Epithelial cell of prostate (primary cell): ENCODE measurements at regions not wholly inside any gene's neighbourhood (a gene's known extent, or its start where the extent isn't known, plus 50 kb on each side); places are given as distances from the start of the nearest gene placed in this dataset.
A peak's percentile ranks its signal among the peaks of the same experiment; 100 is the strongest.

Experiments
- DNase-seq: peaks from one replicate; pipeline ENCODE4 v3.0.0-alpha.2; 2011; ENCODE audit warnings: low read depth, low spot score
- H3K27ac ChIP-seq: fragments of 450-650 bp; 2 replicates; pipeline ENCODE4 v1.5.1; 2017; ENCODE audit warnings: mild to moderate bottlenecking

GRCh38 chr6:91480402-91480801, 893.5 kb upstream of the MAP3K7 start:
- DNase-seq = no peak
- no peak overlapping the region for H3K27ac ChIP-seq

GRCh38 chr6:91477688-91478087, 890.8 kb upstream of the MAP3K7 start:
- H3K27ac ChIP-seq = no peak overlapping the region
- no peak for DNase-seq

GRCh38 chr6:91476000-91476399, 889.1 kb upstream of the MAP3K7 start:
- DNase-seq = peak; percentile 8
- H3K27ac ChIP-seq = no peak overlapping the region

GRCh38 chr6:91465393-91465792, 878.5 kb upstream of the MAP3K7 start:
- H3K27ac ChIP-seq = no peak overlapping the region
- DNase-seq = no peak

- H3K27ac ChIP-seq = no peak overlapping the region
- DNase-seq = no peak
Observed at GRCh38 chr6:91464718-91465117, 877.8 kb upstream of the MAP3K7 start.

GRCh38 chr6:91464201-91464600, 877.3 kb upstream of the MAP3K7 start:
- no peak for DNase-seq
- H3K27ac ChIP-seq = no peak overlapping the region

- no peak for DNase-seq
- H3K27ac ChIP-seq = no peak overlapping the region
Observed at GRCh38 chr6:91462241-91462640, 875.4 kb upstream of the MAP3K7 start.

GRCh38 chr6:91453224-91453878, 866.5 kb upstream of the MAP3K7 start:
- DNase-seq = no peak
- H3K27ac ChIP-seq = no peak overlapping the region

- no peak for DNase-seq
- no peak overlapping the region for H3K27ac ChIP-seq
Observed at GRCh38 chr6:91449539-91449938, 862.7 kb upstream of the MAP3K7 start.

GRCh38 chr6:91447530-91448254, 860.8 kb upstream of the MAP3K7 start:
- no peak overlapping the region for H3K27ac ChIP-seq
- DNase-seq = no peak

GRCh38 chr6:91447081-91447480, 860.2 kb upstream of the MAP3K7 start:
- H3K27ac ChIP-seq = no peak overlapping the region
- DNase-seq = no peak

GRCh38 chr6:91443405-91443804, 856.5 kb upstream of the MAP3K7 start:
- DNase-seq = no peak

GRCh38 chr6:91442342-91442741, 855.5 kb upstream of the MAP3K7 start:
- H3K27ac ChIP-seq = no peak overlapping the region
- no peak for DNase-seq

More at GRCh38 chr6:91443405-91443804, 856.5 kb upstream of the MAP3K7 start:
- H3K27ac ChIP-seq = no peak overlapping the region

GRCh38 chr6:91438570-91438969, 851.7 kb upstream of the MAP3K7 start:
- DNase-seq = no peak
- no peak overlapping the region for H3K27ac ChIP-seq

- H3K27ac ChIP-seq = no peak overlapping the region
- DNase-seq = no peak
Observed at GRCh38 chr6:91437315-91437729, 850.5 kb upstream of the MAP3K7 start.

- DNase-seq = no peak
- H3K27ac ChIP-seq = no peak overlapping the region
Observed at GRCh38 chr6:91436448-91436847, 849.6 kb upstream of the MAP3K7 start.

GRCh38 chr6:91435630-91436029, 848.8 kb upstream of the MAP3K7 start:
- H3K27ac ChIP-seq = no peak overlapping the region
- DNase-seq = no peak

GRCh38 chr6:91434576-91434975, 847.7 kb upstream of the MAP3K7 start:
- no peak overlapping the region for H3K27ac ChIP-seq
- DNase-seq = no peak

- H3K27ac ChIP-seq = no peak overlapping the region
- no peak for DNase-seq
Observed at GRCh38 chr6:91433660-91434534, 847.0 kb upstream of the MAP3K7 start.

GRCh38 chr6:91428953-91429560, 842.2 kb upstream of the MAP3K7 start:
- no peak for DNase-seq
- no peak overlapping the region for H3K27ac ChIP-seq

GRCh38 chr6:91428296-91428695, 841.4 kb upstream of the MAP3K7 start:
- DNase-seq = no peak
- H3K27ac ChIP-seq = no peak overlapping the region
